HG03064 (cell line): ENCODE measurements at regions not wholly inside any gene's neighbourhood (a gene's known extent, or its start where the extent isn't known, plus 50 kb on each side); places are given as distances from the start of the nearest gene placed in this dataset.

Experiments used
- ATAC-seq: cut with Tn5 transposase; IDR thresholded peaks from one replicate; pipeline ENCODE4 v1.9.1; 2021; ENCODE audit warnings: low read depth; ENCODE audit not compliant: unreplicated experiment

DNA sequence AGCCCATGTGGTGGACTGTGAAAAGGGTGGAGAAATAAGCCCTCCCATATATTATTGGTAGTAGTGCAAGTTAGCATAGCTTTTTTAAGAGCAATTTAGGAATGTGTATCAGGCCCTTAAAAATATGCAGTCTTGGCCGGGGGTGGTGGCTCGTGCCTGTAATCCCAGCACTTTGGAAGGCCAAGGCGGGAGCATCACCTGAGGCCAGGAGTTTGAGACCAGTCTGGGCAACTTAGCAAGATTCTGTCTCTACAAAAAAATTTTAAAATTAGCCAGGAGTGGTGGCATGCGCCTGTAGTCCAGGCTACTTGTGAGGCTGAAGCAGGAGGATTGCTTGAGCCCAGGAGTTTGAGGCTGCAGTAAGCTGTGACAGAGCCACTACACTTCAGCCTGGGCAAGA is 64.2 kb upstream of the BCAT1 start:
- no peak for ATAC-seq

DNA sequence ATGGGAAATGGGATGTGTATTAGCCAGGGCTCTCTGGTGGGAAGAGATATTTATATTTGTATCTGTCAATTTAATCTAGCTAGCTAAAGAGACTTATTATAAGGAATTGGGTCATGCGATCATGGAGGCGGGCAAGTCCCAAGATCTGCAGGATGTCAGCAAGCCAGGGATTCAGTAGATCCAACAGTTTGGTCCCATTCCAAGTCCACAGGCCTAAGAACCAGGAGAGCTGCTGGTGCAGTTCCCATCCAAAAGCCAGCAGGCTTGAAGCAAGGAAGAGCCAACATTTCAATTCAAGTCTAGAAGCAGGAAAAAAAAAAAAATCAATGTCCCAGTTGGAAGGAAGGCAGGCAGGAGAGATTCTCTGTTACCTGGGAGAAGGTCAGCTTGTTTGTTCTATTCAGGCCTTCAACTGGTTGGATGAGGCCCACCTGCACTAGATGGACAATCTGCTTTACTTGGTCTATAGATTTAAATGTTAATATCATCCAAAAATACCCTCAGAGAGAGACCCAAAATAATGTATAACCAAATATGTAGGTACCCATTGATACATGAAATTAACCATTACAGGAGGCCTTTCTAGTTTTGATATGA is 60.7 kb upstream of the BCAT1 start:
- no peak for ATAC-seq

DNA sequence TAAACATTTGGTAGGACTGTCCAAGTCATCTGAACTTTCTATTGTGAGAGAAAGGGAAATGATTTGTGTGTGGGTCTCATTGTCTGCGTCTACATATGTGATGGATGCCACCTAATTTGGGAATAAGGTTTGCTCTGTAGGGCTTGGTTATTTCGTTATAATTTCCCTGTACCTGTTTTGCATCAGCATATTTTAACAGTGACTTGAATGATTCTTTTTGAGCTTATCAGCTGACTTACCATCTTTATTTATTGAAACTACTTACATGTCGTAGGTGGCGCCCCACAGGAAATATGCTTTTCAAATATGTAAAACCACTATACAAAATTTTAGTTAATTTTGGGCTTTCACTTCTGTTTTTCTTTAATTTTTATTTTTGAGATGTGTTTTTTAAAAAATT is 56.5 kb upstream of the BCAT1 start:
- no peak for ATAC-seq

DNA sequence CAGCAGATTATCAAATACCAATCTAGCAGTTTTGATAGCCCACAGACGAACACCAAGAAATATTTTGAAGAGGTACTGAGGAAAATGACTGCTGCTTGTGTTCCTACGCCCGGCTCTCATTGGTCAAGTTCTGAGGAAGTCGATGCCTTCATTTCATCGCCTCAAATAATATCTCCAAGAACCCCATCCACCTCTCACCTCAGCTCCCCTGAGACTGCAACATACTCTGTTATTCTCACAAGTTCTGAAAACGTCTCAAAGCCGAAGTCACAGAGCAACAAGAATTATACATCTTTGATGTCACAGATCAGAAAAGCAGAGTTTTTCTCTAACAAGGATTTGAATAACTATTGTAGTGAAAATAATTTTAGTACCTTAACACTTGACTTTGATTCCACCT is 55.5 kb upstream of the BCAT1 start:
- no peak for ATAC-seq

DNA sequence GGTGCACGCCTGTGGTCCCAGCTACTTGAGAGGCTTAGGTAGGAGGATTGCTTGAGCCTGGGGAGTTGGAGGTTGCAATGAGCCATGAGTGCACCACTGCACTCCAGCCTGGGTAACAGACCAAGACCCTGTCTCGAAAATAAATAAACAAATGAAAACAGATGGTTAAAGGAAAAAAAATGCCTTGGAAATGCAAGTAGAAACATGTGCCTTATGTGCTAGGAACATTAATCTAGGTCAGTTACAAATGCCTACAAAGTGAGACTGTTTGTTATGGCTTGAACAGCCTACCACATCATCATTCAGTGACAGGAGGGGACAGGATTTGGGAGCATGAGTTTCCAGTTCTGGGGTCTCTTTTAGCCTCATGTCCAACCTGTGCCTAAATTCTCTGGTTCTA is 52.4 kb upstream of the BCAT1 start:
- ATAC-seq, result no peak
